HEK293 (cell line): ENCODE measurements at regions not wholly inside any gene's neighbourhood (a gene's known extent, or its start where the extent isn't known, plus 50 kb on each side); places are given as distances from the start of the nearest gene placed in this dataset.

Source experiments
- GLI4 ChIP-seq: fragments of 450-650 bp; formaldehyde crosslinking; IDR thresholded peaks from 2 replicates; pipeline ENCODE4 v1.5.1; 2016; ENCODE audit warnings: missing biosample characterization, missing genetic modification characterization
- GLIS2 ChIP-seq: fragments of 450-650 bp; formaldehyde crosslinking; IDR thresholded peaks from 2 replicates; pipeline ENCODE4 v1.5.1; 2016; ENCODE audit warnings: missing biosample characterization, missing genetic modification characterization
- HOXA7 ChIP-seq: sonication (generic); formaldehyde crosslinking; IDR thresholded peaks from 2 replicates; pipeline ENCODE4 v1.8.1; 2022; ENCODE audit warnings: missing genetic modification reagents, borderline replicate concordance
- KLF10 ChIP-seq: fragments of 450-650 bp; IDR thresholded peaks from 2 replicates; pipeline ENCODE4 v1.5.1; 2018; ENCODE audit warnings: missing biosample characterization, mild to moderate bottlenecking, missing genetic modification characterization
- KLF7 ChIP-seq: fragments of 450-650 bp; formaldehyde crosslinking; IDR thresholded peaks from 2 replicates; pipeline ENCODE4 v1.5.1; 2016; ENCODE audit warnings: missing biosample characterization, missing genetic modification characterization, borderline replicate concordance
- REST ChIP-seq: fragments of 450-650 bp; formaldehyde crosslinking; IDR thresholded peaks from 2 replicates; pipeline ENCODE4 v1.5.1; 2016; ENCODE audit warnings: missing biosample characterization, missing genetic modification characterization
- TCF7L2 ChIP-seq: IDR thresholded peaks from 2 replicates; pipeline ENCODE4 v1.6.1; 2011; ENCODE audit warnings: low read depth, mild to moderate bottlenecking, inconsistent platforms, low read length, moderate library complexity, borderline replicate concordance
- ZIC2 ChIP-seq: fragments of 450-650 bp; formaldehyde crosslinking; IDR thresholded peaks from 2 replicates; pipeline ENCODE4 v1.5.1; 2016; ENCODE audit warnings: missing biosample characterization, missing genetic modification characterization
- ZNF157 ChIP-seq: fragments of 450-650 bp; formaldehyde crosslinking; IDR thresholded peaks from 2 replicates; pipeline ENCODE4 v1.5.1; 2016; ENCODE audit warnings: missing biosample characterization, missing genetic modification characterization
- ZNF174 ChIP-seq: fragments of 450-650 bp; formaldehyde crosslinking; IDR thresholded peaks from 2 replicates; pipeline ENCODE4 v1.5.0; 2017; ENCODE audit warnings: missing biosample characterization, mild to moderate bottlenecking, missing genetic modification characterization
- ZNF19 ChIP-seq: fragments of 450-650 bp; formaldehyde crosslinking; IDR thresholded peaks from 2 replicates; pipeline ENCODE4; 2016; ENCODE audit warnings: missing biosample characterization, missing genetic modification characterization, low read depth
- ZNF221 ChIP-seq: fragments of 450-650 bp; formaldehyde crosslinking; IDR thresholded peaks from 2 replicates; pipeline ENCODE4 v1.5.1; 2017; ENCODE audit warnings: missing biosample characterization, missing genetic modification characterization, borderline replicate concordance
- ZNF223 ChIP-seq: fragments of 450-650 bp; formaldehyde crosslinking; IDR thresholded peaks from 2 replicates; pipeline ENCODE4 v1.5.1; 2016; ENCODE audit warnings: missing biosample characterization, missing genetic modification characterization
- ZNF302 ChIP-seq: fragments of 450-650 bp; formaldehyde crosslinking; IDR thresholded peaks from 2 replicates; pipeline ENCODE4 v1.5.1; 2016; ENCODE audit warnings: missing biosample characterization, missing genetic modification characterization, low read depth
- ZNF324 ChIP-seq: fragments of 450-650 bp; formaldehyde crosslinking; IDR thresholded peaks from 2 replicates; pipeline ENCODE4 v1.5.1; 2016; ENCODE audit warnings: missing biosample characterization, missing genetic modification characterization
- ZNF391 ChIP-seq: fragments of 450-650 bp; formaldehyde crosslinking; IDR thresholded peaks from 2 replicates; pipeline ENCODE4 v1.5.1; 2016; ENCODE audit warnings: low read depth, missing biosample characterization, missing genetic modification characterization, borderline replicate concordance
- ZNF398 ChIP-seq: fragments of 450-650 bp; formaldehyde crosslinking; IDR thresholded peaks from 2 replicates; pipeline ENCODE4 v1.5.1; 2017; ENCODE audit warnings: missing biosample characterization, missing genetic modification characterization
- ZNF423 ChIP-seq: fragments of 450-650 bp; formaldehyde crosslinking; IDR thresholded peaks from 2 replicates; pipeline ENCODE4 v1.5.1; 2016; ENCODE audit warnings: missing biosample characterization, missing genetic modification characterization
- ZNF433 ChIP-seq: fragments of 450-650 bp; formaldehyde crosslinking; IDR thresholded peaks from 2 replicates; pipeline ENCODE4 v1.5.1; 2016; ENCODE audit warnings: missing biosample characterization, missing genetic modification characterization, low read depth
- ZNF530 ChIP-seq: fragments of 450-650 bp; formaldehyde crosslinking; IDR thresholded peaks from 2 replicates; pipeline ENCODE4 v1.5.1; 2016; ENCODE audit warnings: low read depth, missing biosample characterization, missing genetic modification characterization
- ZNF560 ChIP-seq: fragments of 450-650 bp; formaldehyde crosslinking; IDR thresholded peaks from 2 replicates; pipeline ENCODE4 v1.5.1; 2017; ENCODE audit warnings: missing biosample characterization, missing genetic modification characterization, borderline replicate concordance
- ZNF624 ChIP-seq: fragments of 450-650 bp; formaldehyde crosslinking; IDR thresholded peaks from 2 replicates; pipeline ENCODE4 v1.5.1; 2017; ENCODE audit warnings: missing biosample characterization, missing genetic modification characterization
- ZNF626 ChIP-seq: fragments of 450-650 bp; sonication (Bioruptor Pico); formaldehyde crosslinking; IDR thresholded peaks from 2 replicates; pipeline ENCODE4 v1.5.1; 2018; ENCODE audit warnings: missing biosample characterization, missing genetic modification characterization, inconsistent platforms
- ZNF629 ChIP-seq: fragments of 450-650 bp; formaldehyde crosslinking; IDR thresholded peaks from 2 replicates; pipeline ENCODE4 v1.5.1; 2017; ENCODE audit warnings: missing biosample characterization, missing genetic modification characterization
- ZNF664 ChIP-seq: fragments of 450-650 bp; formaldehyde crosslinking; IDR thresholded peaks from 2 replicates; pipeline ENCODE4 v1.5.1; 2016; ENCODE audit warnings: missing biosample characterization, missing genetic modification characterization
- TF ChIP-seq, protein P1 (sequence below): fragments of 450-650 bp; formaldehyde crosslinking; IDR thresholded peaks from 2 replicates; pipeline ENCODE4 v1.5.1; 2016; ENCODE audit warnings: missing biosample characterization, missing genetic modification characterization, borderline replicate concordance
- TF ChIP-seq, protein P2 (sequence below): fragments of 450-650 bp; formaldehyde crosslinking; IDR thresholded peaks from 2 replicates; pipeline ENCODE4 v1.5.1; 2016; ENCODE audit warnings: missing biosample characterization, missing genetic modification characterization
- TF ChIP-seq, protein P3 (sequence below): fragments of 450-650 bp; formaldehyde crosslinking; IDR thresholded peaks from 2 replicates; pipeline ENCODE4 v1.5.1; 2016; ENCODE audit warnings: missing biosample characterization, missing genetic modification characterization, low read depth

- TF ChIP-seq, protein P1, sequence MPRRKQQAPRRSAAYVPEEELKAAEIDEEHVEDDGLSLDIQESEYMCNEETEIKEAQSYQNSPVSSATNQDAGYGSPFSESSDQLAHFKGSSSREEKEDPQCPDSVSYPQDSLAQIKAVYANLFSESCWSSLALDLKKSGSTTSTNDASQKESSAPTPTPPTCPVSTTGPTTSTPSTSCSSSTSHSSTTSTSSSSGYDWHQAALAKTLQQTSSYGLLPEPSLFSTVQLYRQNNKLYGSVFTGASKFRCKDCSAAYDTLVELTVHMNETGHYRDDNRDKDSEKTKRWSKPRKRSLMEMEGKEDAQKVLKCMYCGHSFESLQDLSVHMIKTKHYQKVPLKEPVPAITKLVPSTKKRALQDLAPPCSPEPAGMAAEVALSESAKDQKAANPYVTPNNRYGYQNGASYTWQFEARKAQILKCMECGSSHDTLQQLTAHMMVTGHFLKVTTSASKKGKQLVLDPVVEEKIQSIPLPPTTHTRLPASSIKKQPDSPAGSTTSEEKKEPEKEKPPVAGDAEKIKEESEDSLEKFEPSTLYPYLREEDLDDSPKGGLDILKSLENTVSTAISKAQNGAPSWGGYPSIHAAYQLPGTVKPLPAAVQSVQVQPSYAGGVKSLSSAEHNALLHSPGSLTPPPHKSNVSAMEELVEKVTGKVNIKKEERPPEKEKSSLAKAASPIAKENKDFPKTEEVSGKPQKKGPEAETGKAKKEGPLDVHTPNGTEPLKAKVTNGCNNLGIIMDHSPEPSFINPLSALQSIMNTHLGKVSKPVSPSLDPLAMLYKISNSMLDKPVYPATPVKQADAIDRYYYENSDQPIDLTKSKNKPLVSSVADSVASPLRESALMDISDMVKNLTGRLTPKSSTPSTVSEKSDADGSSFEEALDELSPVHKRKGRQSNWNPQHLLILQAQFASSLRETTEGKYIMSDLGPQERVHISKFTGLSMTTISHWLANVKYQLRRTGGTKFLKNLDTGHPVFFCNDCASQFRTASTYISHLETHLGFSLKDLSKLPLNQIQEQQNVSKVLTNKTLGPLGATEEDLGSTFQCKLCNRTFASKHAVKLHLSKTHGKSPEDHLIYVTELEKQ (tag by site-specific recombination), result no peak
- no peak for TF ChIP-seq ZNF629 (tag by site-specific recombination)
- TF ChIP-seq ZNF530, result no peak
- no peak for TF ChIP-seq REST
- TF ChIP-seq ZNF302 (tag by site-specific recombination), result no peak
- no peak for TF ChIP-seq HOXA7 (CRISPR knock-in tag)
- TF ChIP-seq GLIS2 (tag by site-specific recombination), result no peak
- TF ChIP-seq ZNF174 (tag by site-specific recombination), result no peak
- no peak for TF ChIP-seq ZNF391
- no peak for TF ChIP-seq ZNF664 (tag by site-specific recombination)
- 0 out of 2 replicates have a peak, but pooled peaks have one; percentile 35 for TF ChIP-seq GLI4 (tag by site-specific recombination)
- TF ChIP-seq ZNF433 (tag by site-specific recombination), result no peak
- TF ChIP-seq ZNF624 (tag by site-specific recombination), result no peak
- TF ChIP-seq ZNF223, result no peak
- no peak for TF ChIP-seq ZNF626
- TF ChIP-seq ZIC2, result no peak
- no peak for TF ChIP-seq KLF10 (tag by site-specific recombination)
- no peak for TF ChIP-seq ZNF19 (tag by site-specific recombination)
- TF ChIP-seq, protein P2, sequence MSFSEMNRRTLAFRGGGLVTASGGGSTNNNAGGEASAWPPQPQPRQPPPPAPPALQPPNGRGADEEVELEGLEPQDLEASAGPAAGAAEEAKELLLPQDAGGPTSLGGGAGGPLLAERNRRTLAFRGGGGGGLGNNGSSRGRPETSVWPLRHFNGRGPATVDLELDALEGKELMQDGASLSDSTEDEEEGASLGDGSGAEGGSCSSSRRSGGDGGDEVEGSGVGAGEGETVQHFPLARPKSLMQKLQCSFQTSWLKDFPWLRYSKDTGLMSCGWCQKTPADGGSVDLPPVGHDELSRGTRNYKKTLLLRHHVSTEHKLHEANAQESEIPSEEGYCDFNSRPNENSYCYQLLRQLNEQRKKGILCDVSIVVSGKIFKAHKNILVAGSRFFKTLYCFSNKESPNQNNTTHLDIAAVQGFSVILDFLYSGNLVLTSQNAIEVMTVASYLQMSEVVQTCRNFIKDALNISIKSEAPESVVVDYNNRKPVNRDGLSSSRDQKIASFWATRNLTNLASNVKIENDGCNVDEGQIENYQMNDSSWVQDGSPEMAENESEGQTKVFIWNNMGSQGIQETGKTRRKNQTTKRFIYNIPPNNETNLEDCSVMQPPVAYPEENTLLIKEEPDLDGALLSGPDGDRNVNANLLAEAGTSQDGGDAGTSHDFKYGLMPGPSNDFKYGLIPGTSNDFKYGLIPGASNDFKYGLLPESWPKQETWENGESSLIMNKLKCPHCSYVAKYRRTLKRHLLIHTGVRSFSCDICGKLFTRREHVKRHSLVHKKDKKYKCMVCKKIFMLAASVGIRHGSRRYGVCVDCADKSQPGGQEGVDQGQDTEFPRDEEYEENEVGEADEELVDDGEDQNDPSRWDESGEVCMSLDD (tag by site-specific recombination), result no peak
- TF ChIP-seq TCF7L2, result no peak
- no peak for TF ChIP-seq ZNF398 (tag by site-specific recombination)
- TF ChIP-seq KLF7 (tag by site-specific recombination), result no peak
- no peak for TF ChIP-seq ZNF221 (tag by site-specific recombination)
- TF ChIP-seq, protein P3, sequence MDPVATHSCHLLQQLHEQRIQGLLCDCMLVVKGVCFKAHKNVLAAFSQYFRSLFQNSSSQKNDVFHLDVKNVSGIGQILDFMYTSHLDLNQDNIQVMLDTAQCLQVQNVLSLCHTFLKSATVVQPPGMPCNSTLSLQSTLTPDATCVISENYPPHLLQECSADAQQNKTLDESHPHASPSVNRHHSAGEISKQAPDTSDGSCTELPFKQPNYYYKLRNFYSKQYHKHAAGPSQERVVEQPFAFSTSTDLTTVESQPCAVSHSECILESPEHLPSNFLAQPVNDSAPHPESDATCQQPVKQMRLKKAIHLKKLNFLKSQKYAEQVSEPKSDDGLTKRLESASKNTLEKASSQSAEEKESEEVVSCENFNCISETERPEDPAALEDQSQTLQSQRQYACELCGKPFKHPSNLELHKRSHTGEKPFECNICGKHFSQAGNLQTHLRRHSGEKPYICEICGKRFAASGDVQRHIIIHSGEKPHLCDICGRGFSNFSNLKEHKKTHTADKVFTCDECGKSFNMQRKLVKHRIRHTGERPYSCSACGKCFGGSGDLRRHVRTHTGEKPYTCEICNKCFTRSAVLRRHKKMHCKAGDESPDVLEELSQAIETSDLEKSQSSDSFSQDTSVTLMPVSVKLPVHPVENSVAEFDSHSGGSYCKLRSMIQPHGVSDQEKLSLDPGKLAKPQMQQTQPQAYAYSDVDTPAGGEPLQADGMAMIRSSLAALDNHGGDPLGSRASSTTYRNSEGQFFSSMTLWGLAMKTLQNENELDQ (tag by site-specific recombination), result no peak
- TF ChIP-seq ZNF423 (tag by site-specific recombination), result no peak
- no peak for TF ChIP-seq ZNF324 (tag by site-specific recombination)
- TF ChIP-seq ZNF157 (tag by site-specific recombination), result 0 out of 2 replicates have a peak, but pooled peaks have one; percentile 40
- TF ChIP-seq ZNF560 (tag by site-specific recombination), result no peak
These were observed 242.5 kb downstream of the RHOU start (continued) for GRCh38 chr1:228977741-228978140.
